PFSK-1 (cell line): ENCODE measurements at regions not wholly inside any gene's neighbourhood (a gene's known extent, or its start where the extent isn't known, plus 50 kb on each side); places are given as distances from the start of the nearest gene placed in this dataset.

Experiments used
- FOXP2 ChIP-seq: optimal IDR thresholded peaks from 2 replicates; pipeline ENCODE3; 2011; ENCODE audit warnings: borderline replicate concordance, control low read depth, inconsistent platforms; ENCODE audit not compliant: insufficient read depth; ENCODE audit errors: extremely low read length, extremely low read depth
- POLR2AphosphoS5 ChIP-seq: IDR thresholded peaks from 2 replicates; pipeline ENCODE4 v1.6.1; 2012; ENCODE audit warnings: low read depth, mild to moderate bottlenecking, control low read depth, low read length, moderate library complexity
- SIN3A ChIP-seq: IDR thresholded peaks from 2 replicates; pipeline ENCODE4 v1.6.1; 2012; ENCODE audit warnings: mild to moderate bottlenecking, low read length, moderate library complexity, borderline replicate concordance; ENCODE audit not compliant: insufficient read depth
- TAF1 ChIP-seq: IDR thresholded peaks from 2 replicates; pipeline ENCODE4 v1.6.1; 2012; ENCODE audit warnings: low read length, control low read depth, borderline replicate concordance; ENCODE audit not compliant: insufficient read depth
- TF ChIP-seq, protein P1 (sequence below), 2 experiments: IDR thresholded peaks; 2 replicates each; pipeline versions ENCODE4 v1.6.1 to v1.8.0; 2011 to 2012; ENCODE audit warnings: low read depth in 2 of 2, low read length in 2 of 2, control low read depth in 1 of 2, inconsistent platforms in 1 of 2, mild to moderate bottlenecking in 1 of 2, moderate library complexity in 1 of 2; ENCODE audit not compliant: insufficient read depth in 1 of 2

GRCh38 chr3:4091786-4092185 is 211.4 kb upstream of the SETMAR start:
- TF ChIP-seq FOXP2 (no peak), POLR2AphosphoS5 (no peak), TAF1 (no peak), SIN3A (no peak)
- TF ChIP-seq, protein P1, sequence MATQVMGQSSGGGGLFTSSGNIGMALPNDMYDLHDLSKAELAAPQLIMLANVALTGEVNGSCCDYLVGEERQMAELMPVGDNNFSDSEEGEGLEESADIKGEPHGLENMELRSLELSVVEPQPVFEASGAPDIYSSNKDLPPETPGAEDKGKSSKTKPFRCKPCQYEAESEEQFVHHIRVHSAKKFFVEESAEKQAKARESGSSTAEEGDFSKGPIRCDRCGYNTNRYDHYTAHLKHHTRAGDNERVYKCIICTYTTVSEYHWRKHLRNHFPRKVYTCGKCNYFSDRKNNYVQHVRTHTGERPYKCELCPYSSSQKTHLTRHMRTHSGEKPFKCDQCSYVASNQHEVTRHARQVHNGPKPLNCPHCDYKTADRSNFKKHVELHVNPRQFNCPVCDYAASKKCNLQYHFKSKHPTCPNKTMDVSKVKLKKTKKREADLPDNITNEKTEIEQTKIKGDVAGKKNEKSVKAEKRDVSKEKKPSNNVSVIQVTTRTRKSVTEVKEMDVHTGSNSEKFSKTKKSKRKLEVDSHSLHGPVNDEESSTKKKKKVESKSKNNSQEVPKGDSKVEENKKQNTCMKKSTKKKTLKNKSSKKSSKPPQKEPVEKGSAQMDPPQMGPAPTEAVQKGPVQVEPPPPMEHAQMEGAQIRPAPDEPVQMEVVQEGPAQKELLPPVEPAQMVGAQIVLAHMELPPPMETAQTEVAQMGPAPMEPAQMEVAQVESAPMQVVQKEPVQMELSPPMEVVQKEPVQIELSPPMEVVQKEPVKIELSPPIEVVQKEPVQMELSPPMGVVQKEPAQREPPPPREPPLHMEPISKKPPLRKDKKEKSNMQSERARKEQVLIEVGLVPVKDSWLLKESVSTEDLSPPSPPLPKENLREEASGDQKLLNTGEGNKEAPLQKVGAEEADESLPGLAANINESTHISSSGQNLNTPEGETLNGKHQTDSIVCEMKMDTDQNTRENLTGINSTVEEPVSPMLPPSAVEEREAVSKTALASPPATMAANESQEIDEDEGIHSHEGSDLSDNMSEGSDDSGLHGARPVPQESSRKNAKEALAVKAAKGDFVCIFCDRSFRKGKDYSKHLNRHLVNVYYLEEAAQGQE (IDR thresholded peaks at IDR 0.05; ENCODE audit: insufficient read depth in 1 of 2, low read depth in 2 of 2, low read length in 2 of 2) = no peak

DNA sequence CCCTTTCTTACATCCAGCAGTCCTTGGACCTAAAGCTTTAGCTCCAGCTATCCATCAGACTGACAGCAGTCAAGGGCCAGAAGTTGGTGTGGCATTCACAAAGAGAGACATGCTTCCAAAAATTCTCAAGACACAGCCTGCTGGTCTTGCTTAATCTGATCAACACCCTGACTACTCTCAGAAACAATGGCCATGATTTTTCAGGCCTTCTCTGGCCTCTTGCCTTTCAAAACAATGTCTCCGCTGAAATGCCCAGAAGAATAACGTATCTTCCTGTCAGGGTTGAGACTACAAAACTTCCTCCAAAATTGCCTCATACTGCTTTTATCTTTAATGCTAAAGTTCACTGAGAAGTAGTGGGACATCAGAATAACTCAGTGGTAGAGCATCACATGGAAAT is 205.4 kb upstream of the SETMAR start:
- TF ChIP-seq FOXP2 (no peak), TAF1 (no peak), POLR2AphosphoS5 (no peak), SIN3A (no peak)
- TF ChIP-seq, protein P1 (IDR thresholded peaks at IDR 0.05; ENCODE audit: insufficient read depth in 1 of 2, low read depth in 2 of 2, low read length in 2 of 2) = no peak

DNA sequence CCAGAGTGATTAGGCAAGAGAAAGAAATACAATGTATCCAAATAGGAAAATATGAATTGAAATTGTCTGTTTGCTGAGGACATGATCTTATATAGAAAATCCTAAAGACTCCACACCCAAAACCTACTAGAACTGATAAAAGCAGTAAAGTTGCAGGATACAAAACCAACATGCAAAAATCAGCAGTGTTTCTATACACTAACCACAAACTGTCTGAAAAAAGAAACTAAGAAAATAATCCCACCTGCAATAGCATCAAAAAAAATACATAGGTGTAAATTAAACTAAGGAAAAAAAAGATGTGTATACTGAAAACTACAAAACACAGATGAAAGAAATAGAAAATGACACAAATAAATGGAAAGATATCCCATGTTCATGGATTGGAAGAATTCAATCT is 203.6 kb upstream of the SETMAR start:
- no peak for TF ChIP-seq TAF1
- TF ChIP-seq, protein P1 (IDR thresholded peaks at IDR 0.05; ENCODE audit: insufficient read depth in 1 of 2, low read depth in 2 of 2, low read length in 2 of 2) = no peak

DNA sequence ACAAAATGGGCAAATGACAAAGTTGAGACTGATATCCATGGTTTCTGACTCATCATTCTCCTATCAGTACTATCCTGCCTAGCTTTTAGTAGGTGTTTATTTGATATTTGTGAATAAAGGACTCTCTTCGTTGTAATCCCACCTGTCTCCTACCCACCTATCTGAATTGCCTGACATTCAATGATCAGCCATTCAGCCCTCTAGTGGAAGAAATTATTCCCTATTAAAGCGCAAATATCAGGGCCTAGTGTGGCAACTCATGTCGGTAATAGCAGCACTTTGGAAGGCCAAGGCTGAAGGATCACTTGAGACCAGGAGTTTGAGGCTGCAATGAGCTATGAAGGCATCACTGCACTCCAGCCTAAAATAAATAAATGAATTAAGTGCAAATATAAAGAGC is 195.7 kb upstream of the SETMAR start:
- no peak for TF ChIP-seq TAF1

DNA sequence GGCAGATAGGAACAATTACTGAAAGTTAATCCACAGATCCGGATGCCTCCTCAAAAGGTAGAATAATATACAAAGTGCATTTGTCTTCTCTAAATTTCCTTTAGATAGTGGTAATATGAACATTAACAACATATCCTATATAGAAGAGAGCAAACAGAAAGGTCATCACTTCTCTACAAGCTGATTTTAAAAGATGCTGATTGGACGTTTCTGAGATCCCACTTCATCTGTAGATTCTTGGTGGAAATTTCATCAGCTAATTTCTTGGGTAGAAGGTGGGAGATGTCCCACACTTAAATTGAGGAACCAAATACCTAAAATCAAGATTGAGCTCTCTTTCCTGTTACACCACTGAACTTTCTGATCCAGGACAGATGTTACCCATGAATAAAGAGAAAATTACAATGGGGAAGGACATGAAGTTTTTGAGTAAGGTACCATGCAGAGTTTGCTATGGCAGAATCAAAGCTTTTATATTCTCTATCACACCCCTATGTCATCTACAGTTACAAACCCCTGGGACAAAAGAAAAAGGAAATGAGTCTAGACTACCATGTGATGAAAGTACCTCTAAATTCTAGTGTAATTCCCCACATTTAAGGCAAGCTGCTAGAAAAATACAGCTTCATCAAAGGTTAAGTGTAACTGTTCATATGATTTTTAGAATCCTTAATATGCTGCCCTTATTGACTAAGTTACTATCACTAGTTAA is 189.2 kb upstream of the SETMAR start:
- TF ChIP-seq SIN3A = no peak
- TF ChIP-seq POLR2AphosphoS5 = no peak
- no peak for TF ChIP-seq TAF1
- no peak for TF ChIP-seq FOXP2
- TF ChIP-seq, protein P1 (IDR thresholded peaks at IDR 0.05; ENCODE audit: insufficient read depth in 1 of 2, low read depth in 2 of 2, low read length in 2 of 2) = no peak

- no peak for TF ChIP-seq TAF1
- no peak for TF ChIP-seq SIN3A
- no peak for TF ChIP-seq POLR2AphosphoS5
- no peak for TF ChIP-seq FOXP2
- TF ChIP-seq, protein P1 (IDR thresholded peaks at IDR 0.05; ENCODE audit: insufficient read depth in 1 of 2, low read depth in 2 of 2, low read length in 2 of 2) = no peak
These were observed 184.1 kb upstream of the SETMAR start for GRCh38 chr3:4119119-4119518.
